ENCODE measurements at regions not wholly inside any gene's neighbourhood (a gene's known extent, or its start where the extent isn't known, plus 50 kb on each side); places are given as distances from the start of the nearest gene placed in this dataset.

DNA sequence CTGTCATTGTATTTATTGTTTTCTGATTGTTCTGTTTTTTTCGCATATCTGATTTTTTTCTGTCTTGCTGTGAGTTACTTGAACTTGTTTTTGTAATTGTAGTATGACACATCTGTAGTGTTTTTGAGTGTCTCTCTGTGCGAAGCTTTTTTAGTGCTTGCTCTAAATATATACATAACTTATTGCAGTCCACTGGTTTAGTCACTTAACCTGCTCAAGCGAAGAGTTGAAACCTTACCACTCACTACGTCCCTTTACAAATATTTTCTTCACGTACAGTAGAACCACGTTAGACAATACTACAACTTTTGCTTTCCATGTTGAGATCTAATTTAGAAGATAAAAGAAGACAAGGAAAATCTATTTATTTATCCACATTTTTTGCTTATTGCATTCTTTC, 713.0 kb upstream of the GRM7 start:
- ATAC-seq (no peak), DNase-seq (no peak)
- no peaks in the 10 kb centered on the region for H3K36me3 ChIP-seq
- H3K4me3 ChIP-seq, result no peak overlapping the region
- H3K9me3 ChIP-seq, result no peaks in the 10 kb centered on the region
- TF ChIP-seq, protein P1, sequence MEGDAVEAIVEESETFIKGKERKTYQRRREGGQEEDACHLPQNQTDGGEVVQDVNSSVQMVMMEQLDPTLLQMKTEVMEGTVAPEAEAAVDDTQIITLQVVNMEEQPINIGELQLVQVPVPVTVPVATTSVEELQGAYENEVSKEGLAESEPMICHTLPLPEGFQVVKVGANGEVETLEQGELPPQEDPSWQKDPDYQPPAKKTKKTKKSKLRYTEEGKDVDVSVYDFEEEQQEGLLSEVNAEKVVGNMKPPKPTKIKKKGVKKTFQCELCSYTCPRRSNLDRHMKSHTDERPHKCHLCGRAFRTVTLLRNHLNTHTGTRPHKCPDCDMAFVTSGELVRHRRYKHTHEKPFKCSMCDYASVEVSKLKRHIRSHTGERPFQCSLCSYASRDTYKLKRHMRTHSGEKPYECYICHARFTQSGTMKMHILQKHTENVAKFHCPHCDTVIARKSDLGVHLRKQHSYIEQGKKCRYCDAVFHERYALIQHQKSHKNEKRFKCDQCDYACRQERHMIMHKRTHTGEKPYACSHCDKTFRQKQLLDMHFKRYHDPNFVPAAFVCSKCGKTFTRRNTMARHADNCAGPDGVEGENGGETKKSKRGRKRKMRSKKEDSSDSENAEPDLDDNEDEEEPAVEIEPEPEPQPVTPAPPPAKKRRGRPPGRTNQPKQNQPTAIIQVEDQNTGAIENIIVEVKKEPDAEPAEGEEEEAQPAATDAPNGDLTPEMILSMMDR (IDR thresholded peaks at IDR 0.05), result no peak
- H3K27ac ChIP-seq, result no peak overlapping the region
- H3K27me3 ChIP-seq, result no peaks in the 10 kb centered on the region
- intact Hi-C loops (cut with DNase I), result no loop called here
- H3K4me1 ChIP-seq, result no peaks in the 10 kb centered on the region

DNA sequence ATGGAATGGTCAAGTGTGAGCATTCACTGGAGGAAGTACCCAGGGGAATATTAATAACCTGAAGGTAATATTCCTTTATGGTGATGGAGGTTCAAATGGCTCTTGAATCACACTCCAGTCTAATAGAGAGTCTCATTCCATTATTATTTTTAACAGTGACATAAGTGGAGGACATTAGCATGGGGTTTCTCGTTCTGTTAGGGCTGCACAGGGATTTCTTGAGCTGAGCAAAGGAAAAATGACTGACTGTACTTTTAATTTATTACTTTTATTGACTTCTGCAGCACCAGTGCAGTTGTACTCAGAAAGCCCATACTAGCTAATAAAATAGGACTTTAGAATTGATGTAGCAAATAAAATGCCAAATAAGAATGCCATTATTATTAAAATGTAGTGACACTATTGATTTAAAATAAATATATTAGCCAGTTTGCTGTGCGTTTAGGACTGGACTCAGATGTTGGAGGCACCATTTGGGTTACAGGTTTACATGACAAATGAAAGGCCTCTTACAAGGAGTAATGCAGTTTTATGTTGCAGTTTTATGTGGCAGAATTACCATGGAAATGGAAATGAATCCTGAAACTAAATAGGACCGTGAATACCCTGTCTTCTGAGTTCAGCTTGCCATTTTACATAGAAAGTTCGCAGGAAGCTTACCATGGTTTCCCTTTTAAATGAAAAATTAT, 705.1 kb upstream of the GRM7 start:
- intact Hi-C loops (cut with DNase I), result no loop called here
- TF ChIP-seq, protein P1 (IDR thresholded peaks at IDR 0.05), result no peak
- Histone ChIP-seq H3K9me3 (no peaks in the 10 kb centered on the region), H3K27me3 (no peaks in the 10 kb centered on the region), H3K27ac (no peak overlapping the region), H3K4me3 (no peak overlapping the region), H3K4me1 (no peaks in the 10 kb centered on the region), H3K36me3 (no peaks in the 10 kb centered on the region)
- no peak for ATAC-seq
- no peak for DNase-seq

DNA sequence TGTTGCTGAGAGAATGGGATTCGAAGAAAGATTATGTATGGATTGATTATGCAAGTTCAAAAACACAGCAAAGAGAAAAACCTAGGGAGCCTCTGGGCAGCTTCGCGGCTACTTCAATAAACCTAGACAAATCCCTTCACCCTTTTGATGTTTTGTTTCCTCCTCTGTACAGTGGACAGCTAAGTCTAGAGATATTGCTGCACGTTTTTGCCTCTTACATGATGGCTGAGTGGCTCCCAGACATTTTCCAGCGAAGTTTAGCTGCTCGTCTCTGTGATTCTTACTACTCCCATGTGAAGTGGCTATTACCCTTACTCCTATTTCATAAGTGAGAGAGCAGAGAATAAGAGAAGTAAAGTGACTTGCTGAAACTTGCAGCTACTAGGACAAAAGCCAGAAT, 695.0 kb upstream of the GRM7 start:
- Histone ChIP-seq H3K9me3 (peaks cover 0 to 2% of the 10 kb centered on the region in 2 donors), H3K27me3 (no peaks in the 10 kb centered on the region), H3K27ac (no peak overlapping the region), H3K36me3 (no peaks in the 10 kb centered on the region), H3K4me1 (no peaks in the 10 kb centered on the region), H3K4me3 (no peak overlapping the region)
- TF ChIP-seq, protein P1 (IDR thresholded peaks at IDR 0.05), result no peak
- ATAC-seq (no peak), DNase-seq (no peak)
- intact Hi-C loops (cut with DNase I), result no loop called here

DNA sequence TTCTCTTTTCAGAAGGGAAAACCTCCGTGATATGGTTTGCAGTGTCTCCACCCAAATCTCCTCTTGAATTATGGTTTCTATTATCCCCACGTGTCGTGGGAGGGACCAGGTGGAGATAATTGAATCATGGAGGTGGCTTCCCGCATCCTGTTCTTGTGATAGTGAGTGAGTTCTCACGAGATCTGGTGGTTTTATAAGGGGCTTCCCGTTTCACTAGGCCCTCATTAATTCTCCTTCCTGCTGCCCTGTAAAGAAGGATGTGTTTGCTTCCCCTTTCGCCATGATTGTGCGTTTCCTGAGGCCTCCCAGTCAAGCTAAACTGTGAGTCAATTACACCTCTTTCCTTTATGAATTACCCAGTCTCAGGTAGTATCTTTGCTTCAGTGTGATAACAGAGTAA, 692.7 kb upstream of the GRM7 start:
- Histone ChIP-seq H3K27ac (no peak overlapping the region), H3K36me3 (no peaks in the 10 kb centered on the region), H3K27me3 (no peaks in the 10 kb centered on the region), H3K4me1 (no peaks in the 10 kb centered on the region), H3K4me3 (no peak overlapping the region), H3K9me3 (peaks cover 0 to 2% of the 10 kb centered on the region in 2 donors)
- no peak for DNase-seq
- TF ChIP-seq, protein P1 (IDR thresholded peaks at IDR 0.05), result no peak
- intact Hi-C loops (cut with DNase I), result no loop called here
- ATAC-seq, result no peak

DNA sequence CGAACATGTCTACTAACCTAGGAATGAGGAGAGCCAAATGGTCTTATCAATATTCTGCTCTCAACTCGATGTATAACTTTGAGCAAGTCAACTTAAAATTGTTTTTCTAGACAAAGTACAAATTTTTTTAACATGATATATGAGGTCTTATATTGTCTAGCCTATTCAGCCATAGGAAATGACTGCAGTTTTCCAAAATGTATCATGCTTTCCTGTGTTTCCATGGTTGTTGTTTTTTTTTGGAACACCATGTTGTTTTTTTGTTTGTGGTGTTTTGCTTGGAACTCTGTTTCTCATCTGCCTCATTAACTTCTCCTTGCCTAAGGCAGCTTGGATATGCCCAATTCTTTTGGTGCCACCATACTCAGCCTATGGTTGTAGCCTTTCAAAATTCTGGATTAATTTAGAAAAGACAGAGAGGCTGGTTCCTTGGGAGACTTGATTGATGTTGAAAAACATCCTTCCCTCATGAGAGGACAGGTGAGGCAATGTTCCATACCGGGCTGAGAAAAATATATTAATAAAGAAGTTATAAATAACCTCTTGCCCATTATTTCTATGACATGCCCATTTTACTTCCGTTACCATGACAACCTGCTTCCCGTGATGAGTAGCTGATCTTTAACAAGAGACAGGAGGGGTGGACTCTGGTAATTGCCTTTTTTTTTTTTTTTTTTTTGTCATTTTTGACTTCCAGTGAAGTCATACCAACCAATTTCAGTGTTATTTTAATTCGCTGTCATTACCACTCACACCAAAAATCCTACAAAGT, 687.9 kb upstream of the GRM7 start:
- no peaks in the 10 kb centered on the region for H3K27me3 ChIP-seq
- no peak overlapping the region for H3K4me3 ChIP-seq
- intact Hi-C loops (cut with DNase I), result no loop called here
- TF ChIP-seq, protein P1 (IDR thresholded peaks at IDR 0.05), result no peak
- no peak for ATAC-seq
- DNase-seq, result no peak
- H3K36me3 ChIP-seq, result no peaks in the 10 kb centered on the region
- H3K9me3 ChIP-seq, result peaks cover 0 to 1% of the 10 kb centered on the region in 2 donors
- no peak overlapping the region for H3K27ac ChIP-seq
- H3K4me1 ChIP-seq, result no peaks in the 10 kb centered on the region
